Osteocyte (in vitro differentiated cells): ENCODE measurements at regions not wholly inside any gene's neighbourhood (a gene's known extent, or its start where the extent isn't known, plus 50 kb on each side); places are given as distances from the start of the nearest gene placed in this dataset.

Source experiments
- DNase-seq: peaks from one replicate; pipeline ENCODE4 v3.0.0; 2021; ENCODE audit warnings: mixed read lengths; ENCODE audit not compliant: unreplicated experiment; ENCODE audit errors: extremely low spot score
- H3K27ac Mint-ChIP-seq: one replicate; pipeline ENCODE4 v1.8.0; 2021; ENCODE audit warnings: mild to moderate bottlenecking, mixed read lengths; ENCODE audit not compliant: unreplicated experiment
- H3K27me3 Mint-ChIP-seq: one replicate; pipeline ENCODE4 v1.8.0; 2021; ENCODE audit warnings: mixed read lengths; ENCODE audit not compliant: unreplicated experiment
- H3K36me3 Mint-ChIP-seq: one replicate; pipeline ENCODE4 v1.8.0; 2021; ENCODE audit warnings: mixed read lengths; ENCODE audit not compliant: unreplicated experiment
- H3K4me1 Mint-ChIP-seq: one replicate; pipeline ENCODE4 v1.8.0; 2021; ENCODE audit warnings: mixed read lengths; ENCODE audit not compliant: unreplicated experiment
- H3K4me3 Mint-ChIP-seq: one replicate; pipeline ENCODE4 v1.8.0; 2021; ENCODE audit warnings: mild to moderate bottlenecking, moderate library complexity, mixed read lengths; ENCODE audit not compliant: unreplicated experiment
- H3K9me3 Mint-ChIP-seq: one replicate; pipeline ENCODE4 v1.8.0; 2021; ENCODE audit warnings: mixed read lengths; ENCODE audit not compliant: unreplicated experiment
- TF ChIP-seq, protein P1 (sequence below): fragments of 200-600 bp; sonication (generic); IDR thresholded peaks from 2 replicates; pipeline ENCODE4 v1.5.0; 2021; ENCODE audit warnings: antibody characterized with exemption, mild to moderate bottlenecking, moderate library complexity

DNA sequence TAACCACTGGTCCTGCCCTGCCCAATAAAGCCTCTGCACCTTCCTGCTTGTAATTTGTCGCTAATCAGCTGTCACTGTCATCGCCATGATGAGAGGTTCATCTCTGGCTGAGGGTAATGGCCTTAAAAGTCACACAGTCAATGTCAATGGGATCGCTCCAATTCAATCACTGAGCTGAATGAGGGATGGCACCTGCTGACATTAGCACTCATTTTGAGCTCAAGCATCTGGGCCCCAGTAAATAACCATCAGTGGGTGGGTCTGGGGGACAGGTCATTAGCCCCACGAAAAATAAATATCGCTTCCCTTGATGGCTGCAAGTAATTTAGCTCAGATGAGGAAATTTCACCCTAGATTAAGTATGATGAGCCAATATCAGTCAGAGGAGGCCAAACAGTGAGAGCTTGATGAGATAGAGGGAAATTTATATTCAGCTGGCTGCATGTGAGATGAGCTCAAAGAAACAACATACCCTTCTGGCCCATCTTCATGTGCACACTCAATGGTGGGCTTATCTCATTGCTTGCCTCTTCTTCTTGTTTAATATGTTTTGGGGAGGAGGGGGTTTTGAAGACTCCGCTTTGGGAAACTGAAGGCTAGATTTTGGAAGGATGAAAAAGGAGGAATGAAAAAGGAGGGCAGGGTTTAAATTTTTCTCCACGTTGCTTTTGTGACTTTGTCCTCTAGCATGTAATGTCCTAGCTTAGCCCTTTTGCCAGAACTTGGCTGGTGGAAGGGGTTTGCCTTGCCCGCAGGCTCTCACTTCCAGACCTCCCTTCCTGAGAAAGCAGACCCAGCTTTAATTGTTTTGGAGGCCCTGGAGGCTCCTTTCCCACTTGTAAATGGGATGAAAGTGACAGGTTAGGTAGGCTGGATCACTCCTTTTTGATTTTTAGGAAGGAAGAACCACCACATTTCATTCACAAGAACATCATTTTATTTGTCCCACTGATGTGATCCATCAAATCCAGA is 84.8 kb upstream of the PAQR3 start:
- Mint-ChIP-seq H3K4me3 (no peak overlapping the region), H3K36me3 (no peaks in the 10 kb centered on the region), H3K27me3 (peaks cover 7% of the 10 kb centered on the region), H3K9me3 (no peaks in the 10 kb centered on the region), H3K4me1 (no peaks in the 10 kb centered on the region), H3K27ac (no peak overlapping the region)
- TF ChIP-seq, protein P1, sequence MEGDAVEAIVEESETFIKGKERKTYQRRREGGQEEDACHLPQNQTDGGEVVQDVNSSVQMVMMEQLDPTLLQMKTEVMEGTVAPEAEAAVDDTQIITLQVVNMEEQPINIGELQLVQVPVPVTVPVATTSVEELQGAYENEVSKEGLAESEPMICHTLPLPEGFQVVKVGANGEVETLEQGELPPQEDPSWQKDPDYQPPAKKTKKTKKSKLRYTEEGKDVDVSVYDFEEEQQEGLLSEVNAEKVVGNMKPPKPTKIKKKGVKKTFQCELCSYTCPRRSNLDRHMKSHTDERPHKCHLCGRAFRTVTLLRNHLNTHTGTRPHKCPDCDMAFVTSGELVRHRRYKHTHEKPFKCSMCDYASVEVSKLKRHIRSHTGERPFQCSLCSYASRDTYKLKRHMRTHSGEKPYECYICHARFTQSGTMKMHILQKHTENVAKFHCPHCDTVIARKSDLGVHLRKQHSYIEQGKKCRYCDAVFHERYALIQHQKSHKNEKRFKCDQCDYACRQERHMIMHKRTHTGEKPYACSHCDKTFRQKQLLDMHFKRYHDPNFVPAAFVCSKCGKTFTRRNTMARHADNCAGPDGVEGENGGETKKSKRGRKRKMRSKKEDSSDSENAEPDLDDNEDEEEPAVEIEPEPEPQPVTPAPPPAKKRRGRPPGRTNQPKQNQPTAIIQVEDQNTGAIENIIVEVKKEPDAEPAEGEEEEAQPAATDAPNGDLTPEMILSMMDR = no peak
- DNase-seq = no peak

DNA sequence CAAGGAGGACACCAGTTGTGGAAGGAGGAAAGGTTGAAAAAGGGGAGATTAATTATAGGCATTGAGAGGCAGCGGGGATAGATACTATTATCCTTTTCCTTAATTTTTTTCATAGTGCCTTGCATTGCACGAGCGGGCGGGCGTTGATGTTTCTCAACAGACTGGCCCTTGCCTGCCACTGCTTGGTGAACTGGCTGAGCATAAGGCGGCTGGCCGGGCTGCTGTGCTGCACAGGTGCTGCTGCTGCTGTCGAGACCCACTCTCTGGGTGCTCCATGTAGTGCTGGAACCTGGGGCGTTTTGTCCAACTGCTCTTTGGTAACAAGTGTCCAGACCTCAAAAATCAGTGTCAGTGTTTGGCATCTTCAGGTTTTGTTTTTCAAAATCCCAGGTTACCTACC is 83.3 kb upstream of the PAQR3 start:
- Mint-ChIP-seq H3K4me1 (no peaks in the 10 kb centered on the region), H3K9me3 (no peaks in the 10 kb centered on the region), H3K4me3 (no peak overlapping the region), H3K27me3 (peaks cover 5% of the 10 kb centered on the region), H3K27ac (no peak overlapping the region), H3K36me3 (no peaks in the 10 kb centered on the region)
- TF ChIP-seq, protein P1 = no peak
- DNase-seq = no peak

DNA sequence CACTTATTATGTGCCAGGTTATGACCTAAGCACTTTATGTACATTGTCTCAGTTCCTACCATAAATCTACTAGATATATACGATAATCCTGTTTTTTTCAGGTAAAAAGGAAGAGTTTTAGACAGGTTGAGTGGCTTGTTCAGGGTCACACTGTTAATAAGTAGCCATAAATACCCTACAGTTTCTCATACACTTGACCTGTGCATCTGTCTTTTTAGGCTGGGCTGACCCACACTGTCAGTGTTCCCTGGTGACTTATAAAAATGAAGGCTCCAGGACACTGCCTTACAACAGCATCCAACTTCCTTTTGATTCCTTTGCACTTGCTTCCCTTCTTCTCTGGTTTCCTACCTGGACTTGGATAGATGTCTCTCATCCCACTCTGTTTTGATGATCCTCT is 78.2 kb upstream of the PAQR3 start:
- Mint-ChIP-seq H3K9me3 (no peaks in the 10 kb centered on the region), H3K27me3 (peaks cover 3% of the 10 kb centered on the region), H3K27ac (no peak overlapping the region), H3K36me3 (no peaks in the 10 kb centered on the region), H3K4me3 (no peak overlapping the region), H3K4me1 (no peaks in the 10 kb centered on the region)
- no peak for DNase-seq
- TF ChIP-seq, protein P1 = no peak

DNA sequence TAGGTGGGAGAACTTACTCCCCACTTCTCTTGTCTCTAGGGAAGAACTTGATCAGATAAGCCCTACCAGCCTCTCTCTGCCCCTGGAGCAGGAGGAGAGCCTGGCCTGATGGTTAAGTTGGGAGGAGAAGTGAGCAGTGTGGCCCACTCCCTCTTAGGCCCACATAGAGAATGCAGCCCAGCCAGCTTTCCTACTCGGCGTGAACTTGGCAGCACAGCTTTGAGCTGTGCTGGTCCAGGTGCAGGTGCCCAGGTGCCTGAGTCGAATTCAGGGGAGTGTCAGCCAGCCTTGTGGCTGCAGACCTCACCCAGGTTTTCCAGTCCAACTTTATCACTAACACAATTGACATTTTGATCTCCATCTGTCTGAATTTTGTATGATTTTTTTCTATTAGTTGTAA is 77.6 kb upstream of the PAQR3 start:
- Mint-ChIP-seq H3K4me1 (no peaks in the 10 kb centered on the region), H3K9me3 (no peaks in the 10 kb centered on the region), H3K36me3 (no peaks in the 10 kb centered on the region), H3K27ac (no peak overlapping the region), H3K4me3 (no peak overlapping the region), H3K27me3 (peaks cover 3% of the 10 kb centered on the region)
- TF ChIP-seq, protein P1 = no peak
- DNase-seq = no peak

DNA sequence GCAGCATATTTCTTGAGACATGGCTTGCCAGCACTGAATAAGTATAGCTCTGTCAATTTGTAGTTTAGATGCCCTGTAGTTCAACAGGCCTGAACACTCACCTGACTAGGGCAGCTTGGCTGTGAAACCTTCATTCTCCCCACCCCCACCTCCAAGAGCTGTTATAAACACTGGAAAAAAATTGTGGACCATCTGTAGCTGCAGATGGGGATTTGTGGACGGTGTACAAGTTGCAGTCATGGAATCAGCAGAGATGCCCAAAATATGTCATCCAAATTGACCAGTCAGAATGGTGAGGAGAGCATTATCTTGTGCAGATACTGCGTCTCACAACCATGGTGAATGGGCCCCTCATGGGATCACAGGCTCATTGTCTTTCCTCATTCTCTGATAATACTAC is 76.2 kb upstream of the PAQR3 start:
- H3K9me3 Mint-ChIP-seq = no peaks in the 10 kb centered on the region
- TF ChIP-seq, protein P1 = no peak
- no peaks in the 10 kb centered on the region for H3K4me1 Mint-ChIP-seq
- no peak overlapping the region for H3K27ac Mint-ChIP-seq
- no peak overlapping the region for H3K4me3 Mint-ChIP-seq
- peaks cover 7% of the 10 kb centered on the region for H3K27me3 Mint-ChIP-seq
- no peaks in the 10 kb centered on the region for H3K36me3 Mint-ChIP-seq
- DNase-seq = no peak
